ENCODE measurements at regions not wholly inside any gene's neighbourhood (a gene's known extent, or its start where the extent isn't known, plus 50 kb on each side); places are given as distances from the start of the nearest gene placed in this dataset.
"Not testable (repeated sequence)": the region's sequence is repeated elsewhere in the genome, so short reads cannot be mapped to it uniquely, and the experiment has no call there.

- Mint-ChIP-seq H3K4me3 (no peak overlapping the region), H3K4me1 (no peaks in the 10 kb centered on the region), H3K9me3 (no peaks in the 10 kb centered on the region), H3K27me3 (peaks cover 0 to 6% of the 10 kb centered on the region in 2 donors), H3K27ac (no peak overlapping the region), H3K36me3 (no peaks in the 10 kb centered on the region)
- no peak for DNase-seq
- Histone ChIP-seq H3K27ac (ENCODE audit: low read depth, low read length) (no peak overlapping the region), H3K4me3 (ENCODE audit: low read length) (no peak overlapping the region), H3K36me3 (ENCODE audit: insufficient read depth, low read length) (no peaks in the 10 kb centered on the region), H3K4me1 (ENCODE audit: insufficient read depth, low read length) (no peaks in the 10 kb centered on the region), H3K9me3 (ENCODE audit: low read length) (no peaks in the 10 kb centered on the region), H3K27me3 (ENCODE audit: insufficient read depth, low read length, poor library complexity, severe bottlenecking) (no peaks in the 10 kb centered on the region)
- CTCF ChIA-PET = no interaction called here
- POLR2A ChIA-PET = no interaction called here
Measured at GRCh38 chr18:47381975-47382570, 130.6 kb upstream of the SKOR2 start.

- Histone ChIP-seq H3K36me3 (ENCODE audit: insufficient read depth, low read length) (no peaks in the 10 kb centered on the region), H3K27ac (ENCODE audit: low read depth, low read length) (no peak overlapping the region), H3K4me3 (ENCODE audit: low read length) (no peak overlapping the region), H3K9me3 (ENCODE audit: low read length) (no peaks in the 10 kb centered on the region), H3K27me3 (ENCODE audit: insufficient read depth, low read length, poor library complexity, severe bottlenecking) (no peaks in the 10 kb centered on the region), H3K4me1 (ENCODE audit: insufficient read depth, low read length) (no peaks in the 10 kb centered on the region)
- ChIA-PET CTCF (no interaction called here), POLR2A (no interaction called here)
- Mint-ChIP-seq H3K27ac (no peak overlapping the region), H3K36me3 (no peaks in the 10 kb centered on the region), H3K4me1 (no peaks in the 10 kb centered on the region), H3K4me3 (no peak overlapping the region), H3K9me3 (peaks cover 0 to 3% (median 0%) of the 10 kb centered on the region in 5 donors), H3K27me3 (peaks cover 0 to 6% of the 10 kb centered on the region in 2 donors)
- no peak for DNase-seq
Measured at GRCh38 chr18:47380153-47380552, 128.7 kb upstream of the SKOR2 start.

- no peaks in the 10 kb centered on the region for H3K4me1 Mint-ChIP-seq
- POLR2A ChIA-PET = no interaction called here
Measured at GRCh38 chr18:47373465-47373864, 122.0 kb upstream of the SKOR2 start.

GRCh38 chr18:47370052-47370451 lies 118.6 kb upstream of the SKOR2 start:
- Mint-ChIP-seq H3K27ac (no peak overlapping the region), H3K27me3 (peaks cover 9 to 17% of the 10 kb centered on the region in 2 donors), H3K36me3 (no peaks in the 10 kb centered on the region), H3K4me3 (no peak overlapping the region), H3K9me3 (peaks cover 0 to 13% (median 7%) of the 10 kb centered on the region in 5 donors), H3K4me1 (no peaks in the 10 kb centered on the region)
- no peaks in the 10 kb centered on the region for H3K9me3 ChIP-seq (ENCODE audit: low read length)
- H3K4me1 ChIP-seq (ENCODE audit: insufficient read depth, low read length) = no peaks in the 10 kb centered on the region
- ChIA-PET POLR2A (no interaction called here), CTCF (no interaction called here)
- no peaks in the 10 kb centered on the region for H3K27me3 ChIP-seq (ENCODE audit: insufficient read depth, low read length, poor library complexity, severe bottlenecking)
- DNase-seq = no peak
- H3K36me3 ChIP-seq (ENCODE audit: insufficient read depth, low read length) = no peaks in the 10 kb centered on the region
- no peak overlapping the region for H3K4me3 ChIP-seq (ENCODE audit: low read length)
- no peak overlapping the region for H3K27ac ChIP-seq (ENCODE audit: low read depth, low read length)

More at GRCh38 chr18:47373465-47373864, 122.0 kb upstream of the SKOR2 start:
- CTCF ChIA-PET = no interaction called here
- Histone ChIP-seq H3K36me3 (ENCODE audit: insufficient read depth, low read length) (no peaks in the 10 kb centered on the region), H3K27ac (ENCODE audit: low read depth, low read length) (no peak overlapping the region), H3K27me3 (ENCODE audit: insufficient read depth, low read length, poor library complexity, severe bottlenecking) (no peaks in the 10 kb centered on the region), H3K4me1 (ENCODE audit: insufficient read depth, low read length) (no peaks in the 10 kb centered on the region), H3K9me3 (ENCODE audit: low read length) (no peaks in the 10 kb centered on the region), H3K4me3 (ENCODE audit: low read length) (no peak overlapping the region)
- no peak for DNase-seq
- H3K27ac Mint-ChIP-seq = no peak overlapping the region
- peaks cover 9 to 17% of the 10 kb centered on the region in 2 donors for H3K27me3 Mint-ChIP-seq
- H3K9me3 Mint-ChIP-seq = peaks cover 0 to 9% (median 2%) of the 10 kb centered on the region in 5 donors
- no peak overlapping the region for H3K4me3 Mint-ChIP-seq
- H3K36me3 Mint-ChIP-seq = no peaks in the 10 kb centered on the region

- H3K9me3 ChIP-seq (ENCODE audit: low read length); H3K4me3 Mint-ChIP-seq; H3K27ac Mint-ChIP-seq; H3K4me1 ChIP-seq (ENCODE audit: insufficient read depth, low read length); H3K9me3 Mint-ChIP-seq; DNase-seq; CTCF ChIA-PET; H3K27me3 ChIP-seq (ENCODE audit: insufficient read depth, low read length, poor library complexity, severe bottlenecking); H3K36me3 Mint-ChIP-seq; H3K4me3 ChIP-seq (ENCODE audit: low read length); H3K36me3 ChIP-seq (ENCODE audit: insufficient read depth, low read length); POLR2A ChIA-PET; H3K27me3 Mint-ChIP-seq; H3K27ac ChIP-seq (ENCODE audit: low read depth, low read length); H3K4me1 Mint-ChIP-seq: not testable (repeated sequence)
Measured at GRCh38 chr18:47354061-47354460, 102.6 kb upstream of the SKOR2 start.

GRCh38 chr18:47346016-47346415 lies 94.6 kb upstream of the SKOR2 start:
- Histone ChIP-seq H3K27ac (ENCODE audit: low read depth, low read length) (no peak overlapping the region), H3K4me3 (ENCODE audit: low read length) (no peak overlapping the region), H3K4me1 (ENCODE audit: insufficient read depth, low read length) (no peaks in the 10 kb centered on the region), H3K27me3 (ENCODE audit: insufficient read depth, low read length, poor library complexity, severe bottlenecking) (no peaks in the 10 kb centered on the region), H3K36me3 (ENCODE audit: insufficient read depth, low read length) (no peaks in the 10 kb centered on the region), H3K9me3 (ENCODE audit: low read length) (no peaks in the 10 kb centered on the region)
- no peak overlapping the region for H3K4me3 Mint-ChIP-seq
- no peak for DNase-seq
- H3K27me3 Mint-ChIP-seq = peaks cover 3 to 7% of the 10 kb centered on the region in 2 donors
- H3K4me1 Mint-ChIP-seq = no peaks in the 10 kb centered on the region
- POLR2A ChIA-PET = no interaction called here
- H3K9me3 Mint-ChIP-seq = peaks cover 0 to 2% (median 0%) of the 10 kb centered on the region in 5 donors
- no peaks in the 10 kb centered on the region for H3K36me3 Mint-ChIP-seq
- H3K27ac Mint-ChIP-seq = no peak overlapping the region
- CTCF ChIA-PET = no interaction called here

- Histone ChIP-seq H3K27ac (ENCODE audit: low read depth, low read length) (no peak overlapping the region), H3K4me3 (ENCODE audit: low read length) (no peak overlapping the region), H3K4me1 (ENCODE audit: insufficient read depth, low read length) (no peaks in the 10 kb centered on the region), H3K27me3 (ENCODE audit: insufficient read depth, low read length, poor library complexity, severe bottlenecking) (no peaks in the 10 kb centered on the region), H3K36me3 (ENCODE audit: insufficient read depth, low read length) (no peaks in the 10 kb centered on the region), H3K9me3 (ENCODE audit: low read length) (no peaks in the 10 kb centered on the region)
- POLR2A ChIA-PET = no interaction called here
- Mint-ChIP-seq H3K9me3 (peaks cover 0 to 2% (median 0%) of the 10 kb centered on the region in 5 donors), H3K36me3 (no peaks in the 10 kb centered on the region), H3K4me1 (no peaks in the 10 kb centered on the region), H3K4me3 (no peak overlapping the region), H3K27me3 (peaks cover 3 to 7% of the 10 kb centered on the region in 2 donors), H3K27ac (no peak overlapping the region)
- CTCF ChIA-PET = no interaction called here
- DNase-seq = no peak
Measured at GRCh38 chr18:47345291-47345690, 93.8 kb upstream of the SKOR2 start.

GRCh38 chr18:47343291-47343690 lies 91.8 kb upstream of the SKOR2 start:
- DNase-seq = no peak
- Mint-ChIP-seq H3K9me3 (no peaks in the 10 kb centered on the region), H3K27me3 (peaks cover 3 to 7% of the 10 kb centered on the region in 2 donors), H3K4me1 (no peaks in the 10 kb centered on the region), H3K36me3 (no peaks in the 10 kb centered on the region), H3K4me3 (no peak overlapping the region), H3K27ac (no peak overlapping the region)
- CTCF ChIA-PET = no interaction called here
- Histone ChIP-seq H3K27me3 (ENCODE audit: insufficient read depth, low read length, poor library complexity, severe bottlenecking) (no peaks in the 10 kb centered on the region), H3K4me3 (ENCODE audit: low read length) (no peak overlapping the region), H3K36me3 (ENCODE audit: insufficient read depth, low read length) (no peaks in the 10 kb centered on the region), H3K9me3 (ENCODE audit: low read length) (no peaks in the 10 kb centered on the region), H3K4me1 (ENCODE audit: insufficient read depth, low read length) (no peaks in the 10 kb centered on the region), H3K27ac (ENCODE audit: low read depth, low read length) (no peak overlapping the region)
- POLR2A ChIA-PET = no interaction called here

GRCh38 chr18:47342566-47342965 lies 91.1 kb upstream of the SKOR2 start:
- no peaks in the 10 kb centered on the region for H3K36me3 ChIP-seq (ENCODE audit: insufficient read depth, low read length)
- POLR2A ChIA-PET = no interaction called here
- H3K27ac Mint-ChIP-seq = no peak overlapping the region
- CTCF ChIA-PET = no interaction called here
- no peaks in the 10 kb centered on the region for H3K9me3 ChIP-seq (ENCODE audit: low read length)
- H3K4me3 Mint-ChIP-seq = no peak overlapping the region
- H3K4me1 ChIP-seq (ENCODE audit: insufficient read depth, low read length) = no peaks in the 10 kb centered on the region
- no peaks in the 10 kb centered on the region for H3K4me1 Mint-ChIP-seq
- H3K9me3 Mint-ChIP-seq = no peaks in the 10 kb centered on the region
- H3K36me3 Mint-ChIP-seq = no peaks in the 10 kb centered on the region
- no peaks in the 10 kb centered on the region for H3K27me3 ChIP-seq (ENCODE audit: insufficient read depth, low read length, poor library complexity, severe bottlenecking)
- no peak overlapping the region for H3K27ac ChIP-seq (ENCODE audit: low read depth, low read length)
- no peak for DNase-seq
- H3K4me3 ChIP-seq (ENCODE audit: low read length) = no peak overlapping the region
- peaks cover 3 to 7% of the 10 kb centered on the region in 2 donors for H3K27me3 Mint-ChIP-seq

Data from CD8-positive, alpha-beta memory T cell (primary cell).